ENCODE measurements at regions not wholly inside any gene's neighbourhood (a gene's known extent, or its start where the extent isn't known, plus 50 kb on each side); places are given as distances from the start of the nearest gene placed in this dataset.

DNA sequence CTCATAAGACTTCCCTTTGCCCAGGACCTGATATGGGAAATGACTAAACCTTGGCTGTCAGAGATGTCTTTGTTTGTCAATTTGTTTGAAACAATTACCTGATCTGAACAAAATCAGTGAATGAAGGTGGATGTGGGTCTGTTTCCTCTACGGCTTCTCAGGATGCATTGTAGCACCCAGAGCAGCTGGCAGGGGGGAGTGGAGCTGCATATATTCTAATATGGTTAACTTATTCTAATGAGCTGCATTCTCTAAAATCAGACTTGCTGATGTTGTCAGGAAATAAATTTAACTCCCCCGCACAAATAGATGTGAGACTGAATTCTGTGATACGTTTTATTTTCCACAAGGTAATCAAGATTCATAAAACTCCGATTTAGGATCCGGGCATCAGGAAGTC lies 665.4 kb downstream of the MAT2B start:
- Histone ChIP-seq H3K4me1 (ENCODE audit: insufficient read depth) (no peaks in the 10 kb centered on the region), H3K9me2 (replicated peaks; ENCODE audit: insufficient read depth) (no peaks in the 10 kb centered on the region), H4K20me1 (ENCODE audit: insufficient read depth, poor library complexity, severe bottlenecking) (no peaks in the 10 kb centered on the region), H3K9me3 (ENCODE audit: low read depth) (no peaks in the 10 kb centered on the region), H3K4me2 (no peak overlapping the region), H3K27ac (no peak overlapping the region), H2AFZ (no peak overlapping the region), H3K4me3 (no peak overlapping the region), H3K36me3 (replicated peaks; ENCODE audit: insufficient read depth, low read depth) (no peaks in the 10 kb centered on the region), H3K27me3 (no peaks in the 10 kb centered on the region), H3K79me2 (no peaks in the 10 kb centered on the region)
- TF ChIP-seq EZH2phosphoT487 (IDR thresholded peaks at IDR 0.05; ENCODE audit: low read depth, severe bottlenecking, unreplicated experiment) (no peak), EZH2 (IDR thresholded peaks at IDR 0.05; ENCODE audit: borderline replicate concordance) (no peak)
- TF ChIP-seq, protein P1, sequence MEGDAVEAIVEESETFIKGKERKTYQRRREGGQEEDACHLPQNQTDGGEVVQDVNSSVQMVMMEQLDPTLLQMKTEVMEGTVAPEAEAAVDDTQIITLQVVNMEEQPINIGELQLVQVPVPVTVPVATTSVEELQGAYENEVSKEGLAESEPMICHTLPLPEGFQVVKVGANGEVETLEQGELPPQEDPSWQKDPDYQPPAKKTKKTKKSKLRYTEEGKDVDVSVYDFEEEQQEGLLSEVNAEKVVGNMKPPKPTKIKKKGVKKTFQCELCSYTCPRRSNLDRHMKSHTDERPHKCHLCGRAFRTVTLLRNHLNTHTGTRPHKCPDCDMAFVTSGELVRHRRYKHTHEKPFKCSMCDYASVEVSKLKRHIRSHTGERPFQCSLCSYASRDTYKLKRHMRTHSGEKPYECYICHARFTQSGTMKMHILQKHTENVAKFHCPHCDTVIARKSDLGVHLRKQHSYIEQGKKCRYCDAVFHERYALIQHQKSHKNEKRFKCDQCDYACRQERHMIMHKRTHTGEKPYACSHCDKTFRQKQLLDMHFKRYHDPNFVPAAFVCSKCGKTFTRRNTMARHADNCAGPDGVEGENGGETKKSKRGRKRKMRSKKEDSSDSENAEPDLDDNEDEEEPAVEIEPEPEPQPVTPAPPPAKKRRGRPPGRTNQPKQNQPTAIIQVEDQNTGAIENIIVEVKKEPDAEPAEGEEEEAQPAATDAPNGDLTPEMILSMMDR (IDR thresholded peaks at IDR 0.05; ENCODE audit: poor library complexity): no peak
- WGBS (ENCODE audit: low lambda C conversion rate, missing lambda C conversion rate): 88% methylated on average over 5 of the region's 5 CpGs
- DNase-seq (ENCODE audit: low spot score): no peak

DNA sequence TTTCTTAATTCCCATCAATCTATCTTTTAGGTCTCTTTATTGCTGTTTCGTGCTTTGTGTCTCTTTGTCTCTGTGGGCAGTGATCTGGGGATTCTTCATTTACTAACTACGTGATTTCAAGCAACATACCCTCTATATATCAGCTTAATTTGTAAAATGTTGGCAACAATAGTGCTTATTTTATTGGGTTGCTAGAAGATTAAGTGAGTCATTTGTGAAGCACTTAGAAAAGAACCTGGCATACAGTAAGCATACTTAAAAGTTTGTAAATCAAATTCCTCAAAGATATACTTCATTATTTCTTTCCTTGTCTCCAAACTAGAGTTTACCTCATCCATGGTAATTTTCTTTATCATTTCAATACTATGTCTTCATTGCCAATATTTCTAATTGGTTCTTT lies 669.7 kb downstream of the MAT2B start:
- TF ChIP-seq EZH2 (IDR thresholded peaks at IDR 0.05; ENCODE audit: borderline replicate concordance) (no peak), EZH2phosphoT487 (IDR thresholded peaks at IDR 0.05; ENCODE audit: low read depth, severe bottlenecking, unreplicated experiment) (no peak)
- TF ChIP-seq, protein P1 (IDR thresholded peaks at IDR 0.05; ENCODE audit: poor library complexity): no peak
- no peaks in the 10 kb centered on the region for H3K4me1 ChIP-seq (ENCODE audit: insufficient read depth)
- DNase-seq (ENCODE audit: low spot score): no peak
- H3K79me2 ChIP-seq: no peaks in the 10 kb centered on the region
- H3K36me3 ChIP-seq (replicated peaks; ENCODE audit: insufficient read depth, low read depth): no peaks in the 10 kb centered on the region
- H3K9me3 ChIP-seq (ENCODE audit: low read depth): no peaks in the 10 kb centered on the region
- no peak overlapping the region for H3K4me3 ChIP-seq
- 85% methylated on average over 2 of the region's 2 CpGs for WGBS (ENCODE audit: low lambda C conversion rate, missing lambda C conversion rate)
- no peaks in the 10 kb centered on the region for H4K20me1 ChIP-seq (ENCODE audit: insufficient read depth, poor library complexity, severe bottlenecking)
- no peaks in the 10 kb centered on the region for H3K27me3 ChIP-seq
- no peaks in the 10 kb centered on the region for H3K9me2 ChIP-seq (replicated peaks; ENCODE audit: insufficient read depth)
- no peak overlapping the region for H3K27ac ChIP-seq
- H3K4me2 ChIP-seq: no peak overlapping the region
- no peak overlapping the region for H2AFZ ChIP-seq

DNA sequence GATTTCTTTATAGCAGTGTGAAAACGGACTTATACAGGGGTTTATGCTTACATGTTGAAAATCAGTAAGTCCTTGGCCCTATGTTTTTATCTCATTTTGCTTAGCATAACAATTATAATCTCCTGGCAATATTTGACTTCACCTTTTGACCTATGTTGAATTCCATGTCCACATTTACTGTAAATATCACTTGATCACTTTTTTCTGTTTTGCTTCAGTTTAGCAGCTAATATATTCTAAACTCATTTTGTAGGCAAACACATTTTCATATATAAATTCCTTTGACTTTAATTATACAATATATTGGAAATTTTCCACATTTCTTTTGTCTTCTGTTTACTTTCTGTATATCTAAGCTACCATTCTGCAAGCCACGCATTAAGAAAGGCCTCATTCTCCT lies 674.0 kb downstream of the MAT2B start:
- no peak overlapping the region for H3K4me3 ChIP-seq
- no peak for DNase-seq (ENCODE audit: low spot score)
- 74% methylated on average over 2 of the region's 2 CpGs for WGBS (ENCODE audit: low lambda C conversion rate, missing lambda C conversion rate)
- no peak for TF ChIP-seq EZH2 (IDR thresholded peaks at IDR 0.05; ENCODE audit: borderline replicate concordance)
- TF ChIP-seq EZH2phosphoT487 (IDR thresholded peaks at IDR 0.05; ENCODE audit: low read depth, severe bottlenecking, unreplicated experiment): no peak
- TF ChIP-seq, protein P1 (IDR thresholded peaks at IDR 0.05; ENCODE audit: poor library complexity): no peak
- H3K79me2 ChIP-seq: no peaks in the 10 kb centered on the region
- H3K27ac ChIP-seq: no peak overlapping the region
- no peaks in the 10 kb centered on the region for H3K4me1 ChIP-seq (ENCODE audit: insufficient read depth)
- no peak overlapping the region for H3K4me2 ChIP-seq
- no peak overlapping the region for H2AFZ ChIP-seq
- H4K20me1 ChIP-seq (ENCODE audit: insufficient read depth, poor library complexity, severe bottlenecking): no peaks in the 10 kb centered on the region
- no peaks in the 10 kb centered on the region for H3K36me3 ChIP-seq (replicated peaks; ENCODE audit: insufficient read depth, low read depth)
- H3K9me2 ChIP-seq (replicated peaks; ENCODE audit: insufficient read depth): no peaks in the 10 kb centered on the region
- no peaks in the 10 kb centered on the region for H3K27me3 ChIP-seq
- H3K9me3 ChIP-seq (ENCODE audit: low read depth): no peaks in the 10 kb centered on the region

DNA sequence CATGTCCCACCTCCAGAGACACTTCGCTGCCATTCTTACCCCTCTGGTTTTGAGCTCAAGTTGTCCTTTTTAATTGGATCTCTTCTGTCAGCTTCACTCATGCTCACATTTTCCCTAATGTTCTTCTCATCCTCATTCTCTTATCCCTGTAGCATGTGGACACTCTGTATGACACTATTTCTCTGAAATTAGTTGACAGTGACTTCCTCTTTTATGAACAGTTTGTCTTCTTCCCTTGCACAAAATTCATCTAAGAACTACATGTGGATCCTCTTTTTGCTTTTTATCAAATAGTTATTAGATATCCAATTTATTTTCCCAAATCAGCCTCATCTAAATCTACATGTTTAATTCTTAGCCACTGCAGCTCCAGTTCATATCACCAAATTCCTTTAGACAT lies 676.2 kb downstream of the MAT2B start:
- no peak for DNase-seq (ENCODE audit: low spot score)
- H3K9me2 ChIP-seq (replicated peaks; ENCODE audit: insufficient read depth): no peaks in the 10 kb centered on the region
- TF ChIP-seq EZH2phosphoT487 (IDR thresholded peaks at IDR 0.05; ENCODE audit: low read depth, severe bottlenecking, unreplicated experiment) (no peak), EZH2 (IDR thresholded peaks at IDR 0.05; ENCODE audit: borderline replicate concordance) (no peak)
- TF ChIP-seq, protein P1 (IDR thresholded peaks at IDR 0.05; ENCODE audit: poor library complexity): no peak
- no peak overlapping the region for H3K27ac ChIP-seq
- H3K9me3 ChIP-seq (ENCODE audit: low read depth): no peaks in the 10 kb centered on the region
- no peak overlapping the region for H3K4me3 ChIP-seq
- H3K4me2 ChIP-seq: no peak overlapping the region
- H3K4me1 ChIP-seq (ENCODE audit: insufficient read depth): no peaks in the 10 kb centered on the region
- no peaks in the 10 kb centered on the region for H3K36me3 ChIP-seq (replicated peaks; ENCODE audit: insufficient read depth, low read depth)
- no peaks in the 10 kb centered on the region for H3K79me2 ChIP-seq
- 100% methylated on average over 1 of the region's 1 CpG for WGBS (ENCODE audit: low lambda C conversion rate, missing lambda C conversion rate)
- H2AFZ ChIP-seq: no peak overlapping the region
- no peaks in the 10 kb centered on the region for H3K27me3 ChIP-seq
- H4K20me1 ChIP-seq (ENCODE audit: insufficient read depth, poor library complexity, severe bottlenecking): no peaks in the 10 kb centered on the region

Measured in hepatocyte (in vitro differentiated cells).